Ishikawa (cell line): ENCODE measurements at regions not wholly inside any gene's neighbourhood (a gene's known extent, or its start where the extent isn't known, plus 50 kb on each side); places are given as distances from the start of the nearest gene placed in this dataset.

Experiments used
- CEBPB ChIP-seq: IDR thresholded peaks from 2 replicates; pipeline ENCODE4 v1.6.1; 2012
- CREB1 ChIP-seq: IDR thresholded peaks from 2 replicates; pipeline ENCODE4 v1.6.1; 2012; ENCODE audit warnings: low read depth
- EGR1 ChIP-seq: IDR thresholded peaks from 2 replicates; pipeline ENCODE4 v1.6.1; 2012
- EP300 ChIP-seq: IDR thresholded peaks from 2 replicates; pipeline ENCODE4 v1.6.1; 2012; ENCODE audit warnings: borderline replicate concordance
- FOXM1 ChIP-seq: IDR thresholded peaks from 2 replicates; pipeline ENCODE4 v1.6.1; 2012; ENCODE audit warnings: low read depth, borderline replicate concordance
- NFIC ChIP-seq: IDR thresholded peaks from 2 replicates; pipeline ENCODE4 v1.6.1; 2012
- RAD21 ChIP-seq: IDR thresholded peaks from 2 replicates; pipeline ENCODE4 v1.6.1; 2012; ENCODE audit warnings: low read depth
- TAF1 ChIP-seq: IDR thresholded peaks from 2 replicates; pipeline ENCODE4 v1.6.1; 2012; ENCODE audit warnings: low read depth, mild to moderate bottlenecking
- TCF12 ChIP-seq: IDR thresholded peaks from 2 replicates; pipeline ENCODE4 v1.6.1; 2012; ENCODE audit warnings: low read depth
- TEAD4 ChIP-seq: IDR thresholded peaks from 2 replicates; pipeline ENCODE4 v1.6.1; 2012
- YY1 ChIP-seq: IDR thresholded peaks from 2 replicates; pipeline ENCODE4 v1.6.1; 2012; ENCODE audit warnings: low read depth
- ZBTB7A ChIP-seq: IDR thresholded peaks from 2 replicates; pipeline ENCODE4 v1.6.1; 2012; ENCODE audit warnings: low read depth
- TF ChIP-seq, protein P1 (sequence below): IDR thresholded peaks from 2 replicates; pipeline ENCODE4 v1.6.1; 2012; ENCODE audit warnings: low read depth, mild to moderate bottlenecking
- TF ChIP-seq, protein P2 (sequence below): IDR thresholded peaks from 2 replicates; pipeline ENCODE4 v1.6.1; 2012
- TF ChIP-seq, protein P3 (sequence below): IDR thresholded peaks from 2 replicates; pipeline ENCODE4 v1.6.1; 2012

DNA sequence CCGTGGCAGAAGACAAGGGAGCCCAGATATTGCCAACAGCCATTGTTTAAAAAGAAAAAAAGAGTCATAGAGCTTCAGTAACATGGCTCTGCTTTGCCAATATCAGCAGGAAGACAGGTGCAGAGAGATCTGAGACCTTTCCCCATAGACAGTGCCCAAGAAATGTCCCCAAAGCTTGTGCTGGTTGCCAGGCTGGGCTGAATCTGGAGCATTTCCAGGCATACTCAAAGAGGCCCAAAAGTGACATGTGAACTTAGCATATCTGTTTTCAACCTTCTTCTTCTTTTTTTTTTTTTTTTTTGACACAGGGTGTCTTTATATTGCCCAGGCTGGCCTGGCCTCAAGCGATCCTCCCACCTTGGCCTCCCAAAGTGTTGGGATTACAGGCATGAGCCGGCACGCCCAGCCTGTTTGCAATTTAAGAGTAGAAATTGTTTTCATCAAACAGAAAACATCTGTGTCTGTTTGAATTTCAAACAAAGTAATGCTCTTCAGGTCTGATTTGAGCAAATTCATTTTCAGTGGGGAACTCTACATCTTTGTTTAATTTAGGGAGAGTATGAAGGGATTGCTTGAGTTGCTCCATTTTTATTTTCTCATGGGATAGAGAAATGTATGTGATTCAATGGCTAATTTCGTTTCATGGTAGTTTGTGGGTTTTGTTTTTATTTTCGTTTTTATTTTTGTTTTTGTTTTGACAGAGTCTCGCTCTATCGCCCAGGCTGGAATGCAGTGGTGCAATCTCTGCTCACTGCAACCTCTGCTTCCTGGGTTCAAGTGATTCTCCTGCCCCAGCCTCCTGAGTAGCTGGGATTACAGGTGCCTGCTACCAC lies 56.6 kb upstream of the RBM47 start:
- TF ChIP-seq TAF1: no peak
- TF ChIP-seq EP300: no peak
- no peak for TF ChIP-seq TEAD4
- no peak for TF ChIP-seq CREB1
- TF ChIP-seq FOXM1: no peak
- no peak for TF ChIP-seq NFIC
- TF ChIP-seq, protein P1, sequence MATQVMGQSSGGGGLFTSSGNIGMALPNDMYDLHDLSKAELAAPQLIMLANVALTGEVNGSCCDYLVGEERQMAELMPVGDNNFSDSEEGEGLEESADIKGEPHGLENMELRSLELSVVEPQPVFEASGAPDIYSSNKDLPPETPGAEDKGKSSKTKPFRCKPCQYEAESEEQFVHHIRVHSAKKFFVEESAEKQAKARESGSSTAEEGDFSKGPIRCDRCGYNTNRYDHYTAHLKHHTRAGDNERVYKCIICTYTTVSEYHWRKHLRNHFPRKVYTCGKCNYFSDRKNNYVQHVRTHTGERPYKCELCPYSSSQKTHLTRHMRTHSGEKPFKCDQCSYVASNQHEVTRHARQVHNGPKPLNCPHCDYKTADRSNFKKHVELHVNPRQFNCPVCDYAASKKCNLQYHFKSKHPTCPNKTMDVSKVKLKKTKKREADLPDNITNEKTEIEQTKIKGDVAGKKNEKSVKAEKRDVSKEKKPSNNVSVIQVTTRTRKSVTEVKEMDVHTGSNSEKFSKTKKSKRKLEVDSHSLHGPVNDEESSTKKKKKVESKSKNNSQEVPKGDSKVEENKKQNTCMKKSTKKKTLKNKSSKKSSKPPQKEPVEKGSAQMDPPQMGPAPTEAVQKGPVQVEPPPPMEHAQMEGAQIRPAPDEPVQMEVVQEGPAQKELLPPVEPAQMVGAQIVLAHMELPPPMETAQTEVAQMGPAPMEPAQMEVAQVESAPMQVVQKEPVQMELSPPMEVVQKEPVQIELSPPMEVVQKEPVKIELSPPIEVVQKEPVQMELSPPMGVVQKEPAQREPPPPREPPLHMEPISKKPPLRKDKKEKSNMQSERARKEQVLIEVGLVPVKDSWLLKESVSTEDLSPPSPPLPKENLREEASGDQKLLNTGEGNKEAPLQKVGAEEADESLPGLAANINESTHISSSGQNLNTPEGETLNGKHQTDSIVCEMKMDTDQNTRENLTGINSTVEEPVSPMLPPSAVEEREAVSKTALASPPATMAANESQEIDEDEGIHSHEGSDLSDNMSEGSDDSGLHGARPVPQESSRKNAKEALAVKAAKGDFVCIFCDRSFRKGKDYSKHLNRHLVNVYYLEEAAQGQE: no peak
- TF ChIP-seq, protein P2, sequence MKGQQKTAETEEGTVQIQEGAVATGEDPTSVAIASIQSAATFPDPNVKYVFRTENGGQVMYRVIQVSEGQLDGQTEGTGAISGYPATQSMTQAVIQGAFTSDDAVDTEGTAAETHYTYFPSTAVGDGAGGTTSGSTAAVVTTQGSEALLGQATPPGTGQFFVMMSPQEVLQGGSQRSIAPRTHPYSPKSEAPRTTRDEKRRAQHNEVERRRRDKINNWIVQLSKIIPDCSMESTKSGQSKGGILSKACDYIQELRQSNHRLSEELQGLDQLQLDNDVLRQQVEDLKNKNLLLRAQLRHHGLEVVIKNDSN: no peak
- no peak for TF ChIP-seq ZBTB7A
- TF ChIP-seq EGR1: no peak
- TF ChIP-seq YY1: no peak
- TF ChIP-seq TCF12: no peak
- no peak for TF ChIP-seq RAD21

DNA sequence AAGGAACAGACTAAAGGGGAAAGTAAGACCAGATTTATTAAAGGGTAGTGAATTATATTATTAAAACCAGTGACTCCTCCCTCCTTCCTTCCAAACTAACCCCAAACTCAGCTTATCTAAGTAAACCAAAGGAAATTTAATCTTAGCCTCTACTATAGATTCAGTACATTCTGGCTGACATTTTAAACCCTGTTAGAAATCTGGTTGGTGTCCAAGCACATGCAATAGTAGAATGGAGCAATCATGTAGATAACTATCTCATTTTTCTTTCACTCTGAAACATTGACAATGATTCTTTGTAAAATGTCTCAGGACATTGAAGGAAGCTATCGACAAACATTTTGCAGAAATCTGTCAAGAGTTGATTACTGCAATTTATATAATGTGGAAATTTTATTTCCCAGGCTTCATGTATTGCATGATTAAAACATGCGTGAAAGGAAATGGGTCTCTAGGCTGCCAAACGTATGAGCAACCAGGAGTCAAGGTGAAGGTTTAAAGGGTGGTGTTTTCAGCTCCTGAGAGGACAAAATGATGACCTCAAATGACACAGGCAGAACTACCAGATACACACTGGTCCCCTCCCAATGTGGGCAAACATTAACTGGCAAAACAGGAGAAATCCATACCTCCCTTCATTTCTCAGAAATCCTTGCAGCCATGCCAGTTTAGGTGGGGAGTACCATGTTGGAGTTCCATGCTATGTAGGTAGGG lies 58.2 kb upstream of the RBM47 start:
- TF ChIP-seq, protein P2: no peak
- TF ChIP-seq TCF12 (no peak), NFIC (no peak), TEAD4 (no peak), EP300 (no peak), CEBPB (no peak), EGR1 (no peak), RAD21 (no peak), TAF1 (no peak), ZBTB7A (no peak), CREB1 (no peak), YY1 (no peak), FOXM1 (no peak)
- TF ChIP-seq, protein P1: no peak
- TF ChIP-seq, protein P3, sequence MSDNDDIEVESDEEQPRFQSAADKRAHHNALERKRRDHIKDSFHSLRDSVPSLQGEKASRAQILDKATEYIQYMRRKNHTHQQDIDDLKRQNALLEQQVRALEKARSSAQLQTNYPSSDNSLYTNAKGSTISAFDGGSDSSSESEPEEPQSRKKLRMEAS: no peak

DNA sequence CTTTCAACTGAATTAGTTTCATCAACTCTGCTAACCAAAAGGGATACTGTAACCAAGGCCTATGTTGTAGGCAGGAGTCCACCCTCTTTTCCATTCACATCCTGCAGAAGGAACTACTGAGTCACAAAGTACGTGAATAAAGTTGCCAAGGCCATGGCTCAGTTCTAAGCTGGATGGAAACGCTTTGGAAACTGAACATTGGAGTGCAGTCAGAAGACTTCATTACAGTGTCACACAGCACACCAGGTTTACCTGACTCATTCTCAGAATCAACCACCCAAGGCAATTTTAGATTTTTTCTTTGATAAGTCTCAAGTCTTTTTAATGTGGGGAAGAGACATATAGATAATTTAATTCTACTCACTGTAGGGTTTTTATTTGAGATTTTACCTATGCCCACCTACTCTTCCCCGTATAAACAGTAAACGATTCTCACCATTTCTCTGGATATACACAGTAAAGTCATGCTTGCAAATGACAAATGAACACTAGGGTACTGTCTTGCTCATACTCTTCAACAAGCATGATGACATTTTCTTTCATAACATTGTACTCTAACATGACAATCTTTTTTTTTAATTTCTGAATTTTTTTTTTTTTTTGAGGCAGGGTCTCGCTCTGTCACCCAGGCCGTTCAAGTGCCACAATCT lies 58.9 kb upstream of the RBM47 start:
- TF ChIP-seq EGR1: no peak
- TF ChIP-seq EP300: no peak
- TF ChIP-seq CEBPB: no peak
- TF ChIP-seq, protein P3: no peak

DNA sequence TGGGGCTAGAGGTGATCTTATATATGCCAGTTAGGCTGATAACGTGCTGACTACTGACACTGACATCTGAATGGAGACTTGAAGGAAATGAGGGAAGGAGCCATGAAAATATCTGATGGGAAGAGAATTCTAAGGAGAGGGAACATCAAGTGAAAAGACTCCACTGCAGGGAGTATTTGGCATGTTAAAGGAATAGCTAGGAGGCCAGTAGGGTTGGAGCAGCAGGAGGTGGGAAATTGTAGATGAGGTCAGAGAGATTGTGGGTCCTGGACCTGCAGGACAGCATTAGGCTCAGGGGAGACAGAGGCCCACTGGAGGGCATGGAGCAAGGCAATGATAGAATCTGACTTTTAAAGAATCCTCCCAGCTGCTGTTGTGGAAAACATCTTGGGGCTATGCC lies 55.8 kb upstream of the NSUN7 start:
- no peak for TF ChIP-seq NFIC
- no peak for TF ChIP-seq TCF12
- no peak for TF ChIP-seq EP300
- TF ChIP-seq, protein P3: no peak

DNA sequence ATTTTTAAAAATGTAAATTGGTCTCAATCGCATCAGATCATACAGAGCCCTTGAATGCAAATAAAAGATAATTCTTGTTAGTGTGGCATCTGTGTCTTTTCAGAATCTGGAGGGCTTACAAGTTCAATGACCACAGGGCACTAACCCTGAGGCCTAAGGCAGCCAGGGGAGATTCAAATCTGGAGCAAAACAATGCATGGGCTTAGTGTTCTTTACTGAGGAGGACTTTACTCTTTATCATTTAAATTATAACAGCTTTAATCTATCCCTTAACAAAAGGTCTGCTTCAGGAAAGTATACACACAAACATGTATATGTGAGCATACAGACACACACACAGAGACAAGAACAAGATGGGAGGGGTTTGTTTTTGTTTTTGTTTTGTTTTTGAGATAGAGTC lies 51.0 kb upstream of the NSUN7 start:
- no peak for TF ChIP-seq EP300
- no peak for TF ChIP-seq CREB1
- no peak for TF ChIP-seq YY1
- TF ChIP-seq RAD21: no peak
- no peak for TF ChIP-seq NFIC
- no peak for TF ChIP-seq CEBPB
- no peak for TF ChIP-seq TEAD4
- TF ChIP-seq, protein P3: no peak
- TF ChIP-seq, protein P1: no peak
- no peak for TF ChIP-seq TCF12
- no peak for TF ChIP-seq TAF1
- no peak for TF ChIP-seq ZBTB7A
- TF ChIP-seq, protein P2: no peak
